Suppressor macrophage treated with lipopolysaccharide for 1 hour (primary cell): ENCODE measurements at regions not wholly inside any gene's neighbourhood (a gene's known extent, or its start where the extent isn't known, plus 50 kb on each side); places are given as distances from the start of the nearest gene placed in this dataset.

Source experiments
- DNase-seq, 3 donors: peaks; one replicate each; pipeline ENCODE4 v3.0.0-alpha.2; 2020 to 2022

DNA sequence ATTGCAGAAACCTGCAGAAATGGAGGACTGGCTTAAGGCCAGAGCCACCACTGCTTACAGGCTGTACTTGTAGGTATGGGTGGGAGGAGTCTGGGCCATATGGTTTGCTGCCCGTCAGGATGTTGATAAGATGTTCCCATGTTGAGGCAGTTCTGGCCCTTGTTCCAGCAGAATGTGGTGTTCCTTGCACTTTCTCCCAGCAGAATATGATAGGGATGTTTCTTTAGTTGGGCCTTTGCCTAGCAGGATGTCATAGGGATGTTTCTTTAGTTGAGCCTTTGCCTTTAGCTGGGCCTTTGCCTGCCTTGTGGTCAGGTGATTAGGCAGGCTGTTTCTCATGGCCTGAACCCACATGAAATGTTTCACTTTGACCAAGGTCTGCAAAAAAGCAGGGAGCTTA, 139.1 kb upstream of the PAQR3 start:
- no peak for DNase-seq

GRCh38 chr4:79074040-79074439, 134.8 kb upstream of the PAQR3 start:
- no peak for DNase-seq

DNA sequence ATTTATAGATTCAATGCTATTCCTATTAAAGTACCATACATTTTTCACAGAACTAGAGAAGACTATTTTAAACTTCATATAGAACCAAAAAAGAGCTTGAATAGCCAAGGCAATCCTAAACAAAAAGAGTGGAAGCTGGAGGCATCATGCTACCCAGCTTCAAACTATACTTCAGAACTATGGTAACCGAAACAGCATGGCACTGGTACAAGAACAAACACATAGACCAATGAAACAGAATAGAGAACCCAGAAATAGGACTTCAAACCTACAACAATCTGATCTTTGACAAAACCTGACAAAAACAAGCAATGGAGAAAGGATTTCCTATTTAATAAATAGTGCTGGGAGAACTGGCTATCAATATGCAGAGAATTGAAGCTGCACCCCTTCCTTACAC, 134.2 kb upstream of the PAQR3 start:
- no peak for DNase-seq

DNA sequence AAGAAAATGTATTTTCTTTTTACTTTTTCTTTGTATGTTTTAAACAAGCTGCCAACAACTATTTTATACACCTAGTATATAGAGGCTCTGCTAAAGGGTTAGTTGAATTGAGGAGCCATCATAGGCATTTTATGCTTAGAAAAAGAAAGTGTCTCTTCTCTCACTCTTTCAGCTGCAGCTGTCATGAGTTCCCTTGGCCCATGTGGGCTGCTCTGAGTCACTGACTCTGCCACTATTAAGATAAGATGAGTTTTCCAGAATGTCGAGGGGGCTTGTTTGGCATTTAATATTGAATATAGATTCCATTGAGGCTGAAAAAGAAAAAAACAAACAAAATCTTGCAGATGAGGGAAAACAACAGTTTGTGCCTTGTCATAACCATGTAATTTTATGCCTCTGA, 126.0 kb upstream of the PAQR3 start:
- DNase-seq, result no peak

- no peak for DNase-seq
Measured at GRCh38 chr4:79064806-79065205, 125.6 kb upstream of the PAQR3 start.

DNA sequence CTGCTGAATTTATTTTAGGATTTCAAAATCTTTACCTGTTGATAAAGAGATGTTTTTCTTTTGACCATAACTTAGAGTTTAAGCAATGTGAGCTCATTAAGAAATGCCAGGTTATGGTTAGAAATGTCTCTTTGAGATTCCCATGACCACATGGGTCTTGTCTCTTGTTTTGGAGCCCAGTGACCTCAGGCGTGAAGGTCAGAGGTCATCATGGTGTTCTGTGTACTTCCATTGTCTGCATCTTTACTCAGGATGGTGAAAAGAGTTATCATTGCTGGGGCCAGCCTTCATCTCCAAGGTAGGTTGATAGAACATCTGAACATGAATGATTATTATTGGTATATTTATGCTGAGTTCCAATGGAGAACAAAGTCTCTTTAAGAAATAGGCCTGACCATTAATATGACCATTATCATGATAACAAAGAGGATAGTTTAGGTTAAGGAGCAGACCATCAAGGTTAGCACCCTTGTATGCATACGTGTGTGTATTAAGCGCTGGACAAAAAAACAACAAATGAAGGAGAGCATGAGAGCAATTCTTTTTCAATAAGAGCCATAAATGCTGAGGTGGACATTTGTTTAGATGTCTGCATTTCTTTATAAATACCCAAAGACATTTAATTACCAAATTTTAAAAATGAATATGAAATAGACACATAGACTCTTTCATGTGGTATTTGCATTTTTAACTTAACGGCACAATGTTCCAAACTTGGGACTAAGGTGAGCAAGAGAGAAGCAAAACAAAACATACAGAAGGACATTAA, 120.6 kb upstream of the PAQR3 start:
- DNase-seq, result no peak

- no peak for DNase-seq
Measured at GRCh38 chr4:79057772-79058171, 118.5 kb upstream of the PAQR3 start.

DNA sequence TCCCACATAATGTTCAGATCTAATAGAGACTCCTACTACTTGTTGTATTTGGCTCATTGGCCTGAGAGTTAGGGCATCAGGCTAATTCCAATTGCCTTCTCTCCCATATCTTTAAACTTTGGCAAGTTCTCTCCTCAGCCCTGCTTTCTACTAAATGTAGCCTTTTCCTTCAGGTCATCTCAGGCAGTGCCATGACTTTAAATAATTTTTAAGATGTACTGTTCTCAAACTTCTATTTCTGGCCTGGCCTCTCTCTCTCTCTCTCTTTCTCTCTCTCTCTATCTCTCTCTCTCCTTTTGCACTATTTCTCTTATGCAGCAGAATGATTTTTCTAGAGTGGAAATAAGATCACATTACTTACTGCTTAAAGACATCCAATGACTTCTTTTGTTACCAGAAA, 114.5 kb upstream of the PAQR3 start:
- no peak for DNase-seq

- no peak for DNase-seq
Measured at GRCh38 chr4:79050541-79050880, 111.3 kb upstream of the PAQR3 start.

DNA sequence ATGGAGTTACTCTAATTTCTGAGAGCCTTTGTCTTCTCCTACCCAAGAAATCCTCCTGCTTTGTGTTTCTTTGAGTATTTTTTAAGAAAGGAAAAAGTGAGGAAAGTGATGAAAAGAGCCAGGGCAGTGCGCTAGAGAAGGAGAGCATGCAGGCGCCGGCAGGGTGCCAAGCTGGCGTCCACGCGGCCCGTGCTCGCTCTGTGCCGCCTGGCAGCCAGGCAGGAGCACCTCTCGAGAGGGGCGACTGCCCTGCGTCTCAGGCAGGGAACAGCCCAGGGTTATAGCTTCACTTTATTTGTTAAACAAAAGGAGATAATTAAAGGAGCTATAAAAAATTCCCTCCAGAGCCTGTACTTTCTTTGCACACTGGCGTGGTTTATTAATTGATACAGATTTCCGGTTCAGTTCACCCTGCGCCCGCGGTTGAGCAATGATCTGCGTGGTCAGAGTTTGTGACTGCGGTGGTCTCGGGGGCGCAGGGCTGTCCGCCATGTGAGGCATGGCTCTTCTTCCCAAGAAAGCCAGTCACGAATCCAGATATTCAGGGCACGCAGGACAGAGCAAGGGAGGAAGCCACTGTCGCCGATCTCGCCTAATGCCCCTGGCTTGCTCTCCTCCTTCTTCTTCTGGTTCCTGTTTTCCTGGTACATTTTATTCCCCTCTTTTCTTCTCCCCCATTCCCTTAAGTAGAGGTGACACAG, 110.8 kb upstream of the PAQR3 start:
- DNase-seq, result no peak

GRCh38 chr4:79048878-79049277, 109.6 kb upstream of the PAQR3 start:
- DNase-seq, result no peak

DNA sequence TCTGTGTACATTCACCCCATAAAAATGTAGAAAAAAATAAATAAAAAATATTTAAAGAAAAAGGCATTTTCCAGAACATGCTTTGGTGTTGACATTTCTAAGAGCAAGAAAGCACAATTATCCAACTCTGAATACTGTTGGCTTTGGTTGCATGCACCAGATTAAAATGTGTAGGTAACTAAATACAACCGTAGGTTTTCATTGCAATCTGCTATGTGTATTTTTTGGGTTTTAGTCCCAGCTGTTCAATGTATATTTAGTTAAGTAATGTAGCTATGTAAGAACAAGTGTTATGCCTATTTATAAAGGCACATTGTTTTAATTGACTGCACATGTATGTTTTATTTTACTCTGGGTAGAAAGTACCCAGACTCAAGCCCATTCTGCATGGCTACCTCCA, 108.1 kb upstream of the PAQR3 start:
- DNase-seq, result no peak

DNA sequence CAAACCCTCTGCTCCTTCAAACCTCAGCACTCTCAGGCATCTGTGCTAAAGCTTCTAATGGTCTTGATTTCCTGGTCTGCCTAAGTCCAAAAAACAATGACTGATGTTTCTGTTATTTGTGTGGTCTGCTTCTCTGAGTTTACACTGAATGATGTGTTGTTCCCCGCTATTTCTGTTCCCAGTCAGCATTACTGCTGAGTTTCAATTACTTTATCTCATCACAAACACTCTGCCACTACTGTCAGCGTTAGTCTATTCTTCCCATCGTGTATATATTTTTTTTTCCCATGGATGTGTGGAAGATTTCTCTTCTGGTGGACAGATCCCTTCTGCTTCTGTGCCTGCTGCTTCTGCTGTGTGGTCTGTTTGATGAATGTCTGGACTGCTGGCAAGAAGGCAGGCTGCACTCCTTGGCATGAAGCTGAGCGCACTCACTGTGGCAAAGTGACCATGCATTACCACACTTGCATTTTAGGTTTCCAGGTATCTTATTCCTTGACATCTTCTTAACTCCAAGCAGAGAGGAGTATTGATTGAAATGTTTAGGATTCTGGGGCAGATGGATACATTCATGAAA, 106.9 kb upstream of the PAQR3 start:
- DNase-seq, result no peak

GRCh38 chr4:79044141-79044659, 105.0 kb upstream of the PAQR3 start:
- no peak for DNase-seq

GRCh38 chr4:79043138-79043537, 103.9 kb upstream of the PAQR3 start:
- no peak for DNase-seq

- DNase-seq, result peak; percentile 15 to 29 (median 26)
Measured at GRCh38 chr4:79042079-79042674, 102.9 kb upstream of the PAQR3 start.

DNA sequence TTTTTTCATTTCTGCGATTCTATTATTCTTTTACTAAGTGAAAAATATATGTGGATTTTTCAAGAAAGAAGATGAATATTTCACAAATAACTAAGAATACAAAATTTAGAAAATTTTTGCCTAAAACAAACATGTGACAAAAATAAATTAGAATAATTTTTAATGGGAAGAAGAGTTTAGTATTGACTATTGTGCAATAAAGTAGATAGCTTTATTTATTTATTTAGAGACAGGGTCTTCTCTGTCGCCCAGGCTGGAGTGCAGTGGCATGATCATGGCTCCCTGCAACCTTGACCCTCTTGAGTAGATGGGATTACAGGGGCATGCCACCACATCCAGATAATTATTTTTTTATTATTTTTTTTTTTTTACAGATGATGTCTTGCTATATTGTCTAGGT, 95.3 kb upstream of the PAQR3 start:
- no peak for DNase-seq

DNA sequence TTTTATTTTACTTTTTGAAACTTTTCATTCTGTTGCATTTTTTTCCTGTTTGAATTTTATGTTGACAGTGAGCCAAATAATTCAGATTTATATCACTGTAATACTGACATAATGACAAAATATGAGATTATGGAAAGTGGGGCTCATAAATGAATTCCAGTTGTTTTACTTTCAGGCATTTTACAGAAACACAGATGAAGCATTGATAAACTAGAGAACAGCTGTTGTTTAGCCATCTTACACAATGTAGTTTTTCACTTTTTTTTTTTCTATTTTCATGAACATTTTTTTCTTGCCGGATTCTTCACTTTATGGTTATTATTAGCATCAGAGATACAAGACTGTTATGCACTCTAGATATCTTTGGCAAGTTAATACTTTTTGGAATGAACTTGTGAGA, 91.7 kb upstream of the PAQR3 start:
- no peak for DNase-seq

DNA sequence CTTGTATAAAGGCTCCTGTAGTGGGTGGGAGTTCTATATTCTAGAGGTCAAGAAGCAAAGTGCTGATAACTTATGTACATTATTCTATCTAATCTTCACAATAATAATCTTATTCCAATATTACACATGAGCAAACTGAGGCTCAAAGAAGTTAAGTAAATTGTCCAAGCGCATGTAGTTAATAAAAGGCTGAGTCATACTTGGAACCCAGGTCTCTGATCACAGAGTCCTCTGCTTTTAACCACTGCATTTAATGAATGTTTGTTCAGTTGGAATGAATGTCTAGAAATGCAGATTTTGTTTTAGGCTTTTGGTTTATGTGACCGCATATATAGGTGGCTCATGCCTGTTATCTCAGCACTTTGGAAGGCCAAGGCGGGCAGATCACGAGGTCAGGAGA, 88.4 kb upstream of the PAQR3 start:
- DNase-seq, result no peak

- no peak for DNase-seq
Measured at GRCh38 chr4:79025170-79025569, 85.9 kb upstream of the PAQR3 start.

DNA sequence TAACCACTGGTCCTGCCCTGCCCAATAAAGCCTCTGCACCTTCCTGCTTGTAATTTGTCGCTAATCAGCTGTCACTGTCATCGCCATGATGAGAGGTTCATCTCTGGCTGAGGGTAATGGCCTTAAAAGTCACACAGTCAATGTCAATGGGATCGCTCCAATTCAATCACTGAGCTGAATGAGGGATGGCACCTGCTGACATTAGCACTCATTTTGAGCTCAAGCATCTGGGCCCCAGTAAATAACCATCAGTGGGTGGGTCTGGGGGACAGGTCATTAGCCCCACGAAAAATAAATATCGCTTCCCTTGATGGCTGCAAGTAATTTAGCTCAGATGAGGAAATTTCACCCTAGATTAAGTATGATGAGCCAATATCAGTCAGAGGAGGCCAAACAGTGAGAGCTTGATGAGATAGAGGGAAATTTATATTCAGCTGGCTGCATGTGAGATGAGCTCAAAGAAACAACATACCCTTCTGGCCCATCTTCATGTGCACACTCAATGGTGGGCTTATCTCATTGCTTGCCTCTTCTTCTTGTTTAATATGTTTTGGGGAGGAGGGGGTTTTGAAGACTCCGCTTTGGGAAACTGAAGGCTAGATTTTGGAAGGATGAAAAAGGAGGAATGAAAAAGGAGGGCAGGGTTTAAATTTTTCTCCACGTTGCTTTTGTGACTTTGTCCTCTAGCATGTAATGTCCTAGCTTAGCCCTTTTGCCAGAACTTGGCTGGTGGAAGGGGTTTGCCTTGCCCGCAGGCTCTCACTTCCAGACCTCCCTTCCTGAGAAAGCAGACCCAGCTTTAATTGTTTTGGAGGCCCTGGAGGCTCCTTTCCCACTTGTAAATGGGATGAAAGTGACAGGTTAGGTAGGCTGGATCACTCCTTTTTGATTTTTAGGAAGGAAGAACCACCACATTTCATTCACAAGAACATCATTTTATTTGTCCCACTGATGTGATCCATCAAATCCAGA, 84.8 kb upstream of the PAQR3 start:
- no peak for DNase-seq

GRCh38 chr4:79022529-79022928, 83.3 kb upstream of the PAQR3 start:
- DNase-seq, result no peak

GRCh38 chr4:79017481-79017880, 78.2 kb upstream of the PAQR3 start:
- no peak for DNase-seq
